ENCODE measurements at regions not wholly inside any gene's neighbourhood (a gene's known extent, or its start where the extent isn't known, plus 50 kb on each side); places are given as distances from the start of the nearest gene placed in this dataset.
"Not testable (repeated sequence)": the region's sequence is repeated elsewhere in the genome, so short reads cannot be mapped to it uniquely, and the experiment has no call there.

GRCh38 chrX:115840729-115841409, 279.9 kb downstream of the PLS3 start:
- WGBS, 2 donors = no CpG with 5 or more reads among the region's 33 CpGs
- H3K36me3 ChIP-seq; DNase-seq; H3K27me3 ChIP-seq; H3K4me3 ChIP-seq (replicated peaks in 1 of 3); H3K4me1 ChIP-seq; H3K9me3 ChIP-seq; intact Hi-C loops (cut with DNase I); H3K27ac ChIP-seq: not testable (repeated sequence)

GRCh38 chrX:115850986-115851385, 290.0 kb downstream of the PLS3 start:
- H3K27ac ChIP-seq; intact Hi-C loops (cut with DNase I); H3K36me3 ChIP-seq; H3K4me3 ChIP-seq (replicated peaks in 1 of 3); H3K4me1 ChIP-seq; H3K9me3 ChIP-seq; H3K27me3 ChIP-seq; DNase-seq: not testable (repeated sequence)
- no CpG with 5 or more reads among the region's 23 CpGs for WGBS, 2 donors

GRCh38 chrX:115853260-115853659, 292.3 kb downstream of the PLS3 start:
- H3K4me1 ChIP-seq; H3K36me3 ChIP-seq; DNase-seq; intact Hi-C loops (cut with DNase I); H3K27me3 ChIP-seq; H3K4me3 ChIP-seq (replicated peaks in 1 of 3); H3K9me3 ChIP-seq; H3K27ac ChIP-seq: not testable (repeated sequence)
- no CpG with 5 or more reads among the region's 32 CpGs for whole genome bisulfite sequencing, 2 donors

DNA sequence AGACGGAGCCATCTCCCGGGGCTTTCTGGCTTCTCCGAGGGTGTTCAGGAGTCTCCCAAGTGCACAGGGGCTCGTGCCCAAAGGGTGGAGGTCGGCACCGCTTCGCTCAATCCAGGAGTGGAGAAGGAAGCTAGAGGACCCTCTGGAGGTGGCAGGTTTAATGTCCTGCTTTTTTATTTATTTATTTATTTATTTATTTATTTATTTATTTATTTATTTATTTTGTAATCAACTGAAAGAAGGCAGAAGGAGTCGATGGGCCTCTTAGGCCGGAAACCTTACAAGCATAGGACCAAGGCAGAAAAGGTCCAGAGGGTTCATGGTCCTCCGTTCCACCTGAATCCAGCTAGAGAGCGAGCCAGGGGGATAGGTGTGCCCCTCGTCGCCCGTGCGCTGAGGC, 289.4 kb upstream of the AGTR2 start:
- DNase-seq; H3K27me3 ChIP-seq; H3K4me3 ChIP-seq (replicated peaks in 1 of 3); H3K9me3 ChIP-seq; intact Hi-C loops (cut with DNase I); H3K27ac ChIP-seq; H3K36me3 ChIP-seq; H3K4me1 ChIP-seq: not testable (repeated sequence)
- 100% methylated on average over 4 of the region's 15 CpGs; no CpG with 5 or more reads in 1 of the 2 donors for WGBS, 2 donors

GRCh38 chrX:115884121-115884520, 286.4 kb upstream of the AGTR2 start:
- H3K4me1 ChIP-seq; H3K36me3 ChIP-seq; H3K27me3 ChIP-seq; H3K27ac ChIP-seq; H3K9me3 ChIP-seq; DNase-seq; H3K4me3 ChIP-seq (replicated peaks in 1 of 3); intact Hi-C loops (cut with DNase I): not testable (repeated sequence)
- WGBS, 2 donors = 100% methylated on average over 3 to 4 of the region's 13 CpGs

GRCh38 chrX:115888041-115888440, 282.5 kb upstream of the AGTR2 start:
- H3K4me1 ChIP-seq; H3K9me3 ChIP-seq; H3K36me3 ChIP-seq; intact Hi-C loops (cut with DNase I); DNase-seq; H3K4me3 ChIP-seq (replicated peaks in 1 of 3); H3K27me3 ChIP-seq: not testable (repeated sequence)
- H3K27ac ChIP-seq = peak overlapping the region in 1 of 3 donors; percentile 76
- TF ChIP-seq, protein P1, sequence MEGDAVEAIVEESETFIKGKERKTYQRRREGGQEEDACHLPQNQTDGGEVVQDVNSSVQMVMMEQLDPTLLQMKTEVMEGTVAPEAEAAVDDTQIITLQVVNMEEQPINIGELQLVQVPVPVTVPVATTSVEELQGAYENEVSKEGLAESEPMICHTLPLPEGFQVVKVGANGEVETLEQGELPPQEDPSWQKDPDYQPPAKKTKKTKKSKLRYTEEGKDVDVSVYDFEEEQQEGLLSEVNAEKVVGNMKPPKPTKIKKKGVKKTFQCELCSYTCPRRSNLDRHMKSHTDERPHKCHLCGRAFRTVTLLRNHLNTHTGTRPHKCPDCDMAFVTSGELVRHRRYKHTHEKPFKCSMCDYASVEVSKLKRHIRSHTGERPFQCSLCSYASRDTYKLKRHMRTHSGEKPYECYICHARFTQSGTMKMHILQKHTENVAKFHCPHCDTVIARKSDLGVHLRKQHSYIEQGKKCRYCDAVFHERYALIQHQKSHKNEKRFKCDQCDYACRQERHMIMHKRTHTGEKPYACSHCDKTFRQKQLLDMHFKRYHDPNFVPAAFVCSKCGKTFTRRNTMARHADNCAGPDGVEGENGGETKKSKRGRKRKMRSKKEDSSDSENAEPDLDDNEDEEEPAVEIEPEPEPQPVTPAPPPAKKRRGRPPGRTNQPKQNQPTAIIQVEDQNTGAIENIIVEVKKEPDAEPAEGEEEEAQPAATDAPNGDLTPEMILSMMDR (IDR thresholded peaks at IDR 0.05) = peak in 1 of 6 experiments; percentile 40
- 97% methylated on average over 16 of the region's 29 CpGs; no CpG with 5 or more reads in 1 of the 2 donors for WGBS, 2 donors

DNA sequence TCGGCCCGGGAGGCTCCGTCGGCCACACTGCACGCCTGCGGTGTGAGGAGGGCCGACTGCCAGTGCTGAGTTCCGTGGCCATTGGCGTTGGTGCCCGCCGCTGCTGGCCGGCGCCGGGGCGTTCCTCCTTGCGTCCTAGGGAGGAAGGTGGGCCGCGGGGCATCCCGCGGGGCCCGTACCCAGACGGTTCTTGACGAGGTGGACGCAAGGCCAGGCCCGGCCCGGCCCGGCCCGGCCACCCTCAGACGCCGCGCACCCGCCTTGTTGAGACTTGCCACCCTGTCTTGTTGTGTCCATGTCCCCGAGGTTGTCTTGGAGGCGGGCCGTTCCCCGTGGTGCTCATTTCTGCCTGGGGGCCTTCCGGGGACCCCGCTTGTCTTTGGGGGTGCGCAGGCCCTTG, 282.0 kb upstream of the AGTR2 start:
- H3K4me1 ChIP-seq; H3K36me3 ChIP-seq; H3K9me3 ChIP-seq; DNase-seq; H3K27ac ChIP-seq; intact Hi-C loops (cut with DNase I); H3K4me3 ChIP-seq (replicated peaks in 1 of 3); H3K27me3 ChIP-seq: not testable (repeated sequence)
- WGBS, 2 donors = 99% methylated on average over 18 of the region's 39 CpGs; no CpG with 5 or more reads in 1 of the 2 donors

DNA sequence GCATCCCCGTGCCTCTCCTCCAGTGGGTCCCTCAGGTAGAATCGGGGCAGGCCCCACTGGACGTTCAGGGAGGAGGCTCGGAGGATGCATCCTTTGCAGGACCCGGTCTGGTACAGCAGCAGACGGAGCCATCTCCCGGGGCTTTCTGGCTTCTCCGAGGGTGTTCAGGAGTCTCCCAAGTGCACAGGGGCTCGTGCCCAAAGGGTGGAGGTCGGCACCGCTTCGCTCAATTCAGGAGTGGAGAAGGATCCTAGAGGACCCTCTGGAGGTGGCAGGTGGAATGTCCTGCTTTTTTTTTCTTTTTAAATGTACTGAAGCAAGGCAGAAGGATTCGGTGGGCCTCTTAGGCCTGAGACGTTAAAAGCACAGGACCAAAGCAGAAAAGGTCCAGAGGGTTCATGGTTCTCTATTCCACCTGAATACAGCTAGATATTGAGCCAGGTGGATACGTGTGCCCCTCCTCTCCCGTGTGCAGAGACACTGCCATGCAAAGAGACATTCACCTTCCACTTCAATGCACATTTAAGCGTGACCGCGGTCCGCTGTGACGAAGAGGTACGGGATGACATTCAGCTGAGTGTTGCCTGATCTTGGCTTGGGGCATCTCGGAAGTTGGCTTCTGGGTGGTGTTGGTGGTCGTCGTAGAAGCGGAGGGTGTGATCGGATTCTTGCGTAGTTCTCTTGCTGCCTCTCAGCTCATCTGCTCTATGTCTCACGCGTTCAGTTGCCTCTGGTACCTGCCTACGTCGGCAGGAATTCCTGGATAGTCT, 281.2 kb upstream of the AGTR2 start:
- Histone ChIP-seq H3K9me3 (no peaks in the 10 kb centered on the region), H3K4me3 (replicated peaks in 1 of 3) (no peak overlapping the region), H3K27ac (no peak overlapping the region), H3K36me3 (no peaks in the 10 kb centered on the region), H3K4me1 (peaks cover 0 to 8% of the 10 kb centered on the region in 2 donors), H3K27me3 (no peaks in the 10 kb centered on the region)
- 94 to 98% methylated on average over 20 to 23 of the region's 32 CpGs for WGBS, 2 donors
- DNase-seq = no peak
- intact Hi-C loops (cut with DNase I) = no loop called here
- TF ChIP-seq POLR2A (IDR thresholded peaks at IDR 0.05) = no peak
- TF ChIP-seq, protein P1 (IDR thresholded peaks at IDR 0.05) = no peak
